Lower leg skin (tissue), 4 donors: ENCODE measurements at regions not wholly inside any gene's neighbourhood (a gene's known extent, or its start where the extent isn't known, plus 50 kb on each side); places are given as distances from the start of the nearest gene placed in this dataset.

Source experiments
- DNase-seq, 2 donors: peaks; one replicate each; pipeline ENCODE4 v3.0.0-alpha.2; 2019; ENCODE audit warnings: low spot score in 2 of 2
- H3K4me3 ChIP-seq: fragments of 200-600 bp; sonication (generic); 2 replicates; pipeline ENCODE4 v1.5.1; 2017; ENCODE audit warnings: mild to moderate bottlenecking, low read depth; ENCODE audit not compliant: poor library complexity, severe bottlenecking
- POLR2A ChIP-seq, 2 donors: fragments of 450-650 bp; IDR thresholded peaks; one replicate each; pipeline ENCODE4 v1.6.1; 2016 to 2017; ENCODE audit warnings: antibody characterized with exemption in 2 of 2, mild to moderate bottlenecking in 1 of 2, moderate library complexity in 1 of 2
- WGBS, 2 donors: methylation state at CpG; one replicate each; pipeline ENCODE4 v1.1.5; 2018; 5-methylcytosine and 5-hydroxymethylcytosine counted together
- intact Hi-C: fragments of 100-400 bp; cut with DNase I; formaldehyde crosslinking; loops from one replicate; pipeline ENCODE4 v1.15.0; 2023; ENCODE audit warnings: low total_unique reads
- TF ChIP-seq, protein P1 (sequence below), 3 donors: fragments of 450-650 bp; IDR thresholded peaks; one replicate each; pipeline ENCODE4 v1.5.1; 2016; ENCODE audit warnings: antibody characterized with exemption in 3 of 3, mild to moderate bottlenecking in 3 of 3, moderate library complexity in 2 of 3

DNA sequence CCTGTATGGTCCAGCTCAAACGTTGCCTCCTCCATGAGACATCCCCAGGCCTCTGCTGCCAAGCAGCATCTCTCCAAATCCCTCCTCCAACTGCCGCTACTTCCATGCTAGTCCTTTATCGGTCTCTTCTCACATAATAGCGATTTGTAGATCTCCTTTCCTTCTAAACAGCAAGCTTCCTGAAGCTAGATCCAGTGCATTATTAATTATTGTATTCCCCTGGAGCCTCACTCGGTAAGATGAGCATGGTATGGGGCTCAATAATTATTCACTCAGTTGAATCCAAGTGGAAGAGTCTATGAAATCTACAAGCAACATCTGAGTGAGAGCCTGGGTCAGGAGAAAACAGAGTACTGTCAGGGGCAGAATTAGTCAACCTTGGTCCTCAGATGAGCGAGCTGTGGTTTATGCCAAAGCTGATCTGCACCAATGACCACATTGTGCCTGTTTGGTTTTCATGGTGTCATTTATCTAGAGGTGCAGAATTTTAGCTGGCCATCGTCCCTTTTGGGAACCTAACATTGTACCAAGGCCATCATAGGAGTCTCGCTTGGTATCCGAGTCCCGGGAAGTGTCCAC is 93.8 kb upstream of the UBE2E1 start:
- no peak overlapping the region for H3K4me3 ChIP-seq
- WGBS, 2 donors: 73 to 83% methylated on average over 10 of the region's 10 CpGs
- intact Hi-C loops: no loop called here
- no peak for DNase-seq
- no peak for TF ChIP-seq POLR2A (IDR thresholded peaks at IDR 0.05)
- TF ChIP-seq, protein P1, sequence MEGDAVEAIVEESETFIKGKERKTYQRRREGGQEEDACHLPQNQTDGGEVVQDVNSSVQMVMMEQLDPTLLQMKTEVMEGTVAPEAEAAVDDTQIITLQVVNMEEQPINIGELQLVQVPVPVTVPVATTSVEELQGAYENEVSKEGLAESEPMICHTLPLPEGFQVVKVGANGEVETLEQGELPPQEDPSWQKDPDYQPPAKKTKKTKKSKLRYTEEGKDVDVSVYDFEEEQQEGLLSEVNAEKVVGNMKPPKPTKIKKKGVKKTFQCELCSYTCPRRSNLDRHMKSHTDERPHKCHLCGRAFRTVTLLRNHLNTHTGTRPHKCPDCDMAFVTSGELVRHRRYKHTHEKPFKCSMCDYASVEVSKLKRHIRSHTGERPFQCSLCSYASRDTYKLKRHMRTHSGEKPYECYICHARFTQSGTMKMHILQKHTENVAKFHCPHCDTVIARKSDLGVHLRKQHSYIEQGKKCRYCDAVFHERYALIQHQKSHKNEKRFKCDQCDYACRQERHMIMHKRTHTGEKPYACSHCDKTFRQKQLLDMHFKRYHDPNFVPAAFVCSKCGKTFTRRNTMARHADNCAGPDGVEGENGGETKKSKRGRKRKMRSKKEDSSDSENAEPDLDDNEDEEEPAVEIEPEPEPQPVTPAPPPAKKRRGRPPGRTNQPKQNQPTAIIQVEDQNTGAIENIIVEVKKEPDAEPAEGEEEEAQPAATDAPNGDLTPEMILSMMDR (IDR thresholded peaks at IDR 0.05): no peak

DNA sequence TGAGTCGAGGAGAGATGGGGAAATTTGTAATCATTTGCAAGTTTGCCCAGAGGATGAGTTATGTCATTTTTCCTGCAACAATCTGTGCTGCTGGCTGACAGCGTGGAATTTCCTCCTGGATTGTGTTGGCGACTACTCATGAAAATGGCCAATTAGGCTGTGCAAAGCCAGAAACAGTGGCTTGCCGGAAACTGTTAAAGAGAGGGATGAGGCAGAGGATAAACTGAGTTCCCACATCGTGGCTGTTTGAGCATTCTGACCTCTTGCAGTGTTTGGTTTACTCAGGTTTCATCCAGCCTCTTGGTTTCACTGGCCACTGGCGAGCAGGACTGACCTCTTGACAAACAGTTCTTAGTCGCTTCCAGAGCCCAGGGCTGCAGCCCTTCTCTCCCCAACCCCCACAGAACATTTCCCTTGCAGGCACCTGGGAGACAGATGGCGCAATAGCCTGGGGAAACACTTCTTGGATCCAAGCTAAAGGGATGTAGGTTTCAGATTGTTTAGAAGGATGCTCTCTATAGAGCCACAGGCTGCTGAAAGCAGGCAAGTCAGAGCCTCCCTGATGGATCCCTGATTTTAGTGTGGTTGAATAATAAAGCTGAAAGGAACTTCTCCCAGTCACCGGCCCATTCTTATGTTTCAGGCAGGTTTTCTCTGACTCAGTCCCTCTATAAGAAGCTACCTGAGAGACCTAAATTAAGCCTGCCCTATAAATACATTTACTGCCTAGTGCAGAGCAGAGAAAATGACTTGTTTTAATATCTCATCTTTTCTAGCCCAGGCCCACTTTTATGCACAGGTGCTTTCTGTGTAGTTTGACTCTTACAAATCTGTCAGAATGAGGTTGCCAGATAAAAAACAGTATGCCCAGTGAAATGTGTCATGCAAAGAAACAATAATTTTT is 92.8 kb upstream of the UBE2E1 start:
- DNase-seq: peak in 1 of 2 donors; percentile 47
- intact Hi-C loops: no loop called here
- 41 to 42% methylated on average over 9 of the region's 9 CpGs for WGBS, 2 donors
- no peak for TF ChIP-seq POLR2A (IDR thresholded peaks at IDR 0.05)
- TF ChIP-seq, protein P1 (IDR thresholded peaks at IDR 0.05): no peak
- no peak overlapping the region for H3K4me3 ChIP-seq

DNA sequence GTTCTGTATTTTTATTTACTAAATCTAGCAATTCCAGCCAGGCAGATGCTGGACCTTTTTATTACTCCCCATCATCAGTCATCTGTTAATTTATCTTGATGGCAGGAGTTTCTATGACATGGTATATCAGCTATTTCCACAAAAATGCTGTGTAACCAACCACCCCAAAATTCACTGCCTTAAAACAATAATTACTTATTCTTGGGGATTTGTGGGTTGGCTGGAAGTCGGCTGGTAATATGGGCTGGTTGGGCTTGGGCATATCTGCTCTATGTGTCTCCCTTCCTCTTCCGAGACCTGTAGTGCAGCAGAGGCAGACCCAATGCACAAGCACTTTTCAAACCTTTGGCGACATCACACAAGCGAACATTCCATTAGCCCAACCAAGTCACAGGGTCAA is 92.1 kb upstream of the UBE2E1 start:
- 92 to 94% methylated on average over 4 of the region's 4 CpGs for WGBS, 2 donors
- intact Hi-C loops: no loop called here
- DNase-seq: no peak
- TF ChIP-seq POLR2A (IDR thresholded peaks at IDR 0.05): no peak
- TF ChIP-seq, protein P1 (IDR thresholded peaks at IDR 0.05): no peak
- H3K4me3 ChIP-seq: no peak overlapping the region

DNA sequence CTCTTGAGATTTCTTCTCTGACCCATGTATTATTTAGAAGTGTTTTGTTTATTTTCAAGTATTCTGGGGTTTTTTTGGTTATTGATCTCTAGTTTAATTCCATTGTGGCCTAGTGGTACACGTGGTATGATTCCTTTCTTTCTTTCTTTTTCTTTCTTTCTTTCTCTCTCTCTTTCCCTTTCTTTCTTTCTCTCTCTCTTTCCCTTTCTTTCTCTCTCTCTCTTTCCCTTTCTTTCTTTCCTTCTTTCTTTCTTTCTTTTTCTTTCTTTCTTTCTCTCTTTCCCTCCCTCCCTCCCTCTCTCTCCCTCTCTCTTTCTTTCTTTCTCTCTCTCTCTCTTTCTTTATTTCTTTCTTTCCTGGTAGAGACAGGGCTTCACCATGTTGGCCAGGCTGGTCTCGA is 85.7 kb upstream of the UBE2E1 start:
- WGBS, 2 donors: 93 to 95% methylated on average over 2 of the region's 2 CpGs
- no peak overlapping the region for H3K4me3 ChIP-seq
- no peak for DNase-seq
- TF ChIP-seq, protein P1 (IDR thresholded peaks at IDR 0.05): no peak
- no peak for TF ChIP-seq POLR2A (IDR thresholded peaks at IDR 0.05)
- intact Hi-C loops: no loop called here

DNA sequence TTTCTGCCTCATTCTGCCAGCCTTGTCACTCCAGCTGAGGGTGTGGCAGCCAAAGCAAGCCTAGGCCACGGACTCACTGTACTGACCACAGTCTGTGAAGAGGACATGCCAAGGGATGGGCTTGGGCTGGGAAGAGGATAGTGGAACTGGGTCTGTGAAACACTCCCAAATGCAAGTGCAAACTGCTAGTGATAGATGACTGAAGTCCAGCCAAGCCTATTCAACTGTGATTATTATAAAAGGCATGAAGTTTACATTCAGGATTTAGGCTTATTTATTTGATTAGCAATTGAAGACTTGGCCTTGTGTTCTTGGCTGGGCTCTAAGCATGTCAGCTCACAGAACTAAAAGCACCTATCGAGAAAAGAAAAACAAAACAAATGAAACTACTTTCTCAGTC is 84.9 kb upstream of the UBE2E1 start:
- no peak overlapping the region for H3K4me3 ChIP-seq
- WGBS, 2 donors: 32 to 37% methylated on average over 2 of the region's 2 CpGs
- intact Hi-C loops: no loop called here
- no peak for TF ChIP-seq POLR2A (IDR thresholded peaks at IDR 0.05)
- TF ChIP-seq, protein P1 (IDR thresholded peaks at IDR 0.05): no peak
- DNase-seq: no peak
